ENCODE measurements at regions not wholly inside any gene's neighbourhood (a gene's known extent, or its start where the extent isn't known, plus 50 kb on each side); places are given as distances from the start of the nearest gene placed in this dataset.

GRCh38 chr7:34486371-34486770 is 171.6 kb upstream of the NPSR1 start:
- WGBS, 10 experiments = 44 to 100% (median 87%) methylated on average over 1 to 4 of the region's 4 CpGs; no CpG with 5 or more reads in 2 of the 10 experiments
- H3K27ac ChIP-seq = no peak overlapping the region
- no peak overlapping the region for H3K4me3 ChIP-seq
- no peak for ATAC-seq (replicated peaks in 6 of 8)
- peaks cover 0 to 19% of the 10 kb centered on the region in 2 donors for H3K4me1 ChIP-seq (replicated peaks in 1 of 2)
- in situ Hi-C loops (cut with MboI; ENCODE audit: low pct_unique_long_range_greater_than_20kb in 2 of 9, low sequenced_read_pairs in 9 of 9, unreplicated experiment in 9 of 9) = no loop called here

GRCh38 chr7:34487391-34488115 is 170.5 kb upstream of the NPSR1 start:
- ATAC-seq (replicated peaks in 6 of 8) = no peak
- H3K4me3 ChIP-seq = no peak overlapping the region
- H3K4me1 ChIP-seq (replicated peaks in 1 of 2) = peaks cover 0 to 12% of the 10 kb centered on the region in 2 donors
- in situ Hi-C loops (cut with MboI; ENCODE audit: low pct_unique_long_range_greater_than_20kb in 2 of 9, low sequenced_read_pairs in 9 of 9, unreplicated experiment in 9 of 9) = no loop called here
- no peak overlapping the region for H3K27ac ChIP-seq
- 25 to 100% (median 82%) methylated on average over 1 to 3 of the region's 3 CpGs; no CpG with 5 or more reads in 1 of the 10 experiments for WGBS, 10 experiments

- Histone ChIP-seq H3K27ac (no peak overlapping the region), H3K4me3 (no peak overlapping the region), H3K4me1 (replicated peaks in 1 of 2) (peaks cover 0 to 5% of the 10 kb centered on the region in 2 donors)
- in situ Hi-C loops (cut with MboI; ENCODE audit: low pct_unique_long_range_greater_than_20kb in 2 of 9, low sequenced_read_pairs in 9 of 9, unreplicated experiment in 9 of 9) = no loop called here
- no peak for ATAC-seq (replicated peaks in 6 of 8)
- 14 to 83% (median 73%) methylated on average over 1 to 4 of the region's 4 CpGs; no CpG with 5 or more reads in 3 of the 10 experiments for WGBS, 10 experiments
These were observed 169.3 kb upstream of the NPSR1 start for GRCh38 chr7:34488766-34489165.

- ATAC-seq (replicated peaks in 6 of 8) = no peak
- in situ Hi-C loops (cut with MboI; ENCODE audit: low pct_unique_long_range_greater_than_20kb in 2 of 9, low sequenced_read_pairs in 9 of 9, unreplicated experiment in 9 of 9) = no loop called here
- Histone ChIP-seq H3K4me1 (replicated peaks in 1 of 2) (peaks cover 0 to 5% of the 10 kb centered on the region in 2 donors), H3K4me3 (no peak overlapping the region), H3K27ac (no peak overlapping the region)
- WGBS, 10 experiments = 56 to 100% (median 78%) methylated on average over 1 to 3 of the region's 3 CpGs; no CpG with 5 or more reads in 2 of the 10 experiments
These were observed 166.1 kb upstream of the NPSR1 start for GRCh38 chr7:34491899-34492298.

GRCh38 chr7:34493752-34494151 is 164.3 kb upstream of the NPSR1 start:
- 46 to 100% (median 92%) methylated on average over 1 to 4 of the region's 4 CpGs; no CpG with 5 or more reads in 1 of the 10 experiments for WGBS, 10 experiments
- in situ Hi-C loops (cut with MboI; ENCODE audit: low pct_unique_long_range_greater_than_20kb in 2 of 9, low sequenced_read_pairs in 9 of 9, unreplicated experiment in 9 of 9) = no loop called here
- Histone ChIP-seq H3K27ac (no peak overlapping the region), H3K4me1 (replicated peaks in 1 of 2) (peaks cover 0 to under 1% of the 10 kb centered on the region in 2 donors), H3K4me3 (no peak overlapping the region)
- no peak for ATAC-seq (replicated peaks in 6 of 8)

- 6 to 100% (median 39%) methylated on average over 1 to 3 of the region's 4 CpGs; no CpG with 5 or more reads in 2 of the 10 experiments for WGBS, 10 experiments
- in situ Hi-C loops (cut with MboI; ENCODE audit: low pct_unique_long_range_greater_than_20kb in 2 of 9, low sequenced_read_pairs in 9 of 9, unreplicated experiment in 9 of 9) = no loop called here
- no peak overlapping the region for H3K27ac ChIP-seq
- ATAC-seq (replicated peaks in 6 of 8) = peak in 2 of 8 experiments; percentile 44 to 48
- no peak overlapping the region for H3K4me3 ChIP-seq
- peaks cover 0 to 2% of the 10 kb centered on the region in 2 donors for H3K4me1 ChIP-seq (replicated peaks in 1 of 2)
These were observed 160.8 kb upstream of the NPSR1 start for GRCh38 chr7:34497153-34497777.

GRCh38 chr7:34501156-34501555 is 156.9 kb upstream of the NPSR1 start:
- peaks cover 0 to 2% of the 10 kb centered on the region in 2 donors for H3K4me1 ChIP-seq (replicated peaks in 1 of 2)
- in situ Hi-C loops (cut with MboI; ENCODE audit: low pct_unique_long_range_greater_than_20kb in 2 of 9, low sequenced_read_pairs in 9 of 9, unreplicated experiment in 9 of 9) = no loop called here
- ATAC-seq (replicated peaks in 6 of 8) = peak in 2 of 8 experiments; percentile 16 to 86
- 0 to 78% (median 50%) methylated on average over 1 of the region's 1 CpG; no CpG with 5 or more reads in 1 of the 10 experiments for WGBS, 10 experiments
- no peak overlapping the region for H3K27ac ChIP-seq
- no peak overlapping the region for H3K4me3 ChIP-seq

GRCh38 chr7:34507191-34507590 is 150.8 kb upstream of the NPSR1 start:
- no peak overlapping the region for H3K27ac ChIP-seq
- H3K4me1 ChIP-seq (replicated peaks in 1 of 2) = no peaks in the 10 kb centered on the region
- in situ Hi-C loops (cut with MboI; ENCODE audit: low pct_unique_long_range_greater_than_20kb in 2 of 9, low sequenced_read_pairs in 9 of 9, unreplicated experiment in 9 of 9) = no loop called here
- no peak for ATAC-seq (replicated peaks in 6 of 8)
- no peak overlapping the region for H3K4me3 ChIP-seq
- WGBS, 10 experiments = 19 to 100% (median 84%) methylated on average over 1 to 4 of the region's 4 CpGs; no CpG with 5 or more reads in 2 of the 10 experiments

GRCh38 chr7:34523226-34523918 is 134.6 kb upstream of the NPSR1 start:
- no peak overlapping the region for H3K4me3 ChIP-seq
- in situ Hi-C loops (cut with MboI; ENCODE audit: low pct_unique_long_range_greater_than_20kb in 2 of 9, low sequenced_read_pairs in 9 of 9, unreplicated experiment in 9 of 9) = no loop called here
- H3K27ac ChIP-seq = no peak overlapping the region
- 0 to 95% (median 77%) methylated on average over 1 to 5 of the region's 5 CpGs for WGBS, 10 experiments
- ATAC-seq (replicated peaks in 6 of 8) = peak in 2 of 8 experiments; percentile 85 to 87
- H3K4me1 ChIP-seq (replicated peaks in 1 of 2) = no peaks in the 10 kb centered on the region

- ATAC-seq (replicated peaks in 6 of 8) = peak in 6 of 8 experiments; percentile 28 to 73 (median 66)
- WGBS, 10 experiments = 0 to 100% (median 68%) methylated on average over 1 of the region's 1 CpG
- no peak overlapping the region for H3K4me3 ChIP-seq
- no peaks in the 10 kb centered on the region for H3K4me1 ChIP-seq (replicated peaks in 1 of 2)
- H3K27ac ChIP-seq = no peak overlapping the region
- in situ Hi-C loops (cut with MboI; ENCODE audit: low pct_unique_long_range_greater_than_20kb in 2 of 9, low sequenced_read_pairs in 9 of 9, unreplicated experiment in 9 of 9) = no loop called here
These were observed 127.8 kb upstream of the NPSR1 start for GRCh38 chr7:34530259-34530658.

GRCh38 chr7:34539003-34539402 is 119.0 kb upstream of the NPSR1 start:
- ATAC-seq (replicated peaks in 6 of 8) = no peak
- no peak overlapping the region for H3K4me3 ChIP-seq
- no peaks in the 10 kb centered on the region for H3K4me1 ChIP-seq (replicated peaks in 1 of 2)
- no peak overlapping the region for H3K27ac ChIP-seq
- 17 to 100% (median 49%) methylated on average over 1 of the region's 1 CpG for WGBS, 10 experiments
- in situ Hi-C loops (cut with MboI; ENCODE audit: low pct_unique_long_range_greater_than_20kb in 2 of 9, low sequenced_read_pairs in 9 of 9, unreplicated experiment in 9 of 9) = no loop called here

- in situ Hi-C loops (cut with MboI; ENCODE audit: low pct_unique_long_range_greater_than_20kb in 2 of 9, low sequenced_read_pairs in 9 of 9, unreplicated experiment in 9 of 9) = no loop called here
- H3K4me1 ChIP-seq (replicated peaks in 1 of 2) = no peaks in the 10 kb centered on the region
- no peak for ATAC-seq (replicated peaks in 6 of 8)
- WGBS, 10 experiments = 25 to 100% (median 80%) methylated on average over 1 to 7 of the region's 13 CpGs; no CpG with 5 or more reads in 5 of the 10 experiments
- no peak overlapping the region for H3K27ac ChIP-seq
- no peak overlapping the region for H3K4me3 ChIP-seq
These were observed 113.4 kb upstream of the NPSR1 start for GRCh38 chr7:34544621-34545020.

- H3K4me1 ChIP-seq (replicated peaks in 1 of 2) = no peaks in the 10 kb centered on the region
- H3K4me3 ChIP-seq = no peak overlapping the region
- ATAC-seq (replicated peaks in 6 of 8) = no peak
- in situ Hi-C loops (cut with MboI; ENCODE audit: low pct_unique_long_range_greater_than_20kb in 2 of 9, low sequenced_read_pairs in 9 of 9, unreplicated experiment in 9 of 9) = no loop called here
- H3K27ac ChIP-seq = no peak overlapping the region
- WGBS, 10 experiments = 14 to 100% (median 75%) methylated on average over 1 to 2 of the region's 2 CpGs; no CpG with 5 or more reads in 1 of the 10 experiments
These were observed 107.0 kb upstream of the NPSR1 start for GRCh38 chr7:34550996-34551395.
